ENCODE measurements at regions not wholly inside any gene's neighbourhood (a gene's known extent, or its start where the extent isn't known, plus 50 kb on each side); places are given as distances from the start of the nearest gene placed in this dataset.

- ATAC-seq (no peak), DNase-seq (no peak)
- H3K27me3 ChIP-seq, result no peaks in the 10 kb centered on the region
- H3K4me3 ChIP-seq, result no peak overlapping the region
- H3K27ac ChIP-seq, result no peak overlapping the region
- H3K9me3 ChIP-seq, result no peaks in the 10 kb centered on the region
- H3K4me1 ChIP-seq, result no peaks in the 10 kb centered on the region
- H3K36me3 ChIP-seq, result no peaks in the 10 kb centered on the region
- no peak for TF ChIP-seq CTCF (IDR thresholded peaks at IDR 0.05)
- no peak for TF ChIP-seq POLR2A (IDR thresholded peaks at IDR 0.05)
- 41% methylated on average over 7 of the region's 7 CpGs for WGBS (ENCODE audit: insufficient coverage, low coverage, low lambda C conversion rate, missing lambda C conversion rate)
- intact Hi-C loops (cut with DNase I), result no loop called here
Measured at GRCh38 chr4:1497189-1497801, 91.1 kb upstream of the NKX1-1 start.

- Histone ChIP-seq H3K36me3 (no peaks in the 10 kb centered on the region), H3K9me3 (no peaks in the 10 kb centered on the region), H3K27ac (no peak overlapping the region), H3K4me3 (no peak overlapping the region), H3K4me1 (no peaks in the 10 kb centered on the region), H3K27me3 (no peaks in the 10 kb centered on the region)
- WGBS (ENCODE audit: insufficient coverage, low coverage, low lambda C conversion rate, missing lambda C conversion rate), result 48% methylated on average over 6 of the region's 9 CpGs
- intact Hi-C loops (cut with DNase I), result no loop called here
- no peak for ATAC-seq
- TF ChIP-seq CTCF (IDR thresholded peaks at IDR 0.05) (no peak), POLR2A (IDR thresholded peaks at IDR 0.05) (no peak)
- DNase-seq, result peak in 2 of 3 donors; percentile 8 to 33
Measured at GRCh38 chr4:1496116-1496642, 89.9 kb upstream of the NKX1-1 start.

GRCh38 chr4:1495416-1496115 is 89.3 kb upstream of the NKX1-1 start:
- intact Hi-C loops (cut with DNase I), result no loop called here
- DNase-seq, result peak; percentile 8 to 48 (median 31)
- no peak for ATAC-seq
- Histone ChIP-seq H3K36me3 (no peaks in the 10 kb centered on the region), H3K27me3 (no peaks in the 10 kb centered on the region), H3K27ac (no peak overlapping the region), H3K9me3 (no peaks in the 10 kb centered on the region), H3K4me1 (no peaks in the 10 kb centered on the region), H3K4me3 (no peak overlapping the region)
- TF ChIP-seq CTCF (IDR thresholded peaks at IDR 0.05) (no peak), POLR2A (IDR thresholded peaks at IDR 0.05) (no peak)
- WGBS (ENCODE audit: insufficient coverage, low coverage, low lambda C conversion rate, missing lambda C conversion rate), result 17% methylated on average over 1 of the region's 34 CpGs

- peak; percentile 13 to 45 (median 33) for DNase-seq
- no peaks in the 10 kb centered on the region for H3K36me3 ChIP-seq
- TF ChIP-seq CTCF (IDR thresholded peaks at IDR 0.05) (no peak), POLR2A (IDR thresholded peaks at IDR 0.05) (no peak)
- H3K4me3 ChIP-seq, result no peak overlapping the region
- WGBS (ENCODE audit: insufficient coverage, low coverage, low lambda C conversion rate, missing lambda C conversion rate), result 74% methylated on average over 18 of the region's 37 CpGs
- ATAC-seq, result no peak
- intact Hi-C loops (cut with DNase I), result no loop called here
- H3K4me1 ChIP-seq, result no peaks in the 10 kb centered on the region
- no peaks in the 10 kb centered on the region for H3K9me3 ChIP-seq
- H3K27ac ChIP-seq, result no peak overlapping the region
- H3K27me3 ChIP-seq, result no peaks in the 10 kb centered on the region
Measured at GRCh38 chr4:1494416-1495315, 88.4 kb upstream of the NKX1-1 start.

Measured in right lobe of liver (tissue), 6 donors.